ENCODE measurements at regions not wholly inside any gene's neighbourhood (a gene's known extent, or its start where the extent isn't known, plus 50 kb on each side); places are given as distances from the start of the nearest gene placed in this dataset.

- no peak for DNase-seq (ENCODE audit: extremely low read depth, low read depth)
These were observed 91.2 kb upstream of the ELOVL6 start for GRCh38 chr4:110289601-110290100.

DNA sequence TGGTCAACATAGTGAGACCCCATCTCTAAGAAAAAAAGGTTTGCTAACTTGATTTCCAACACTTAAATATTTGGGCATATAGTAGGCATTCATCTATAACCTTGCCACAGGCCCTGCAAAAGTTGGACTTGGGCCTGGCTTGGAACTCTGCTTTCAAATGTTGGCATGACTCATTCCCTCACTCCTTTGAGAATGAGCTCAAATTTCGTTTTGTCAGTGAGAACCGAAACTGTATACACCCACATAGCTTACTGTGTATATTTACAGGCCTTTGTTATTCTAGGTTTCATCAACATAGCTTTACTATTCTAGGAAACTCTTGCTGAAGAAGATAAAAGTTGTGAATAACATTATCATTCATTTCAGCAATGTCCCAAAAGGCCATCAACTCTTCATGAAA is 88.7 kb upstream of the ELOVL6 start:
- peak; percentile 40 for DNase-seq (ENCODE audit: extremely low read depth, low read depth)

DNA sequence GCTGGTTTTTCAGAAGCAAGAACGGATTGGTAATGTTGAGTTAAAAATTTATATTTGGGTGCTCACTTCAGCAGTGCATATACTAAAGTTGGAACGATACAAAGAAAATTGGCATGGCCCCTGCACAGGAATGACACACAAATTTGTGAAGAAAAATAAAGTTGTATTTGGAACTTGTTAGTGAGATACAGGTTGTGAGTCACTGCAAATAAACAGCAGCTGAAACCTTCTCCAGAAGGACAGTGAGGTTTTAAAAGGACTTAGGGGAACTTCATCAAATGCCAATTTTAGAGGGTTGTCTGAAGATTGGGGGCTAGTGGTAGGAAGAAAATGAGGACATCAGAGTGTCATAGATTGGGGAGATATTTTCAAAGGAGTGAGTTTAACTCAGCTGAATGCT is 79.7 kb upstream of the ELOVL6 start:
- DNase-seq (ENCODE audit: extremely low read depth, low read depth) = no peak

DNA sequence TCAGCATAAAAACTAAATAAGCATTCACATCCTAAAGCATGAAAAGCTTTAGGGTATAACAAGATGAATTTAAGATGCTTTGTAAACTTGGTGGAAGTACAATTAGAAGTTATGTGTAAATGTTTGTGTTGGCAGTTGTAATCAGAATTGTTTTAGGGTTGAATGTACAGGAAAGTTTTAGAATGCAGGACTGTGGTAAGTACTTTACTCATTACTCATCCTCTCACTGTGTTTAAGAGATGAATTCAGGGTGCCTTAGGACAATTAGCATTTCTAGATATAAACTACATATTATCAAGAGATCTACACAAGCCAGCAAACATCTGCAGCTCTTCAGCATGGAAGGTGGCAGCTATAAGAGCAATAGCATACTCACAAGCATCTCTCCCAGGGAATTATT is 77.5 kb upstream of the ELOVL6 start:
- DNase-seq (ENCODE audit: extremely low read depth, low read depth) = no peak

GRCh38 chr4:110271986-110272385 is 73.6 kb upstream of the ELOVL6 start:
- no peak for DNase-seq (ENCODE audit: extremely low read depth, low read depth)

GRCh38 chr4:110270492-110271197 is 72.2 kb upstream of the ELOVL6 start:
- DNase-seq (ENCODE audit: extremely low read depth, low read depth) = no peak

DNA sequence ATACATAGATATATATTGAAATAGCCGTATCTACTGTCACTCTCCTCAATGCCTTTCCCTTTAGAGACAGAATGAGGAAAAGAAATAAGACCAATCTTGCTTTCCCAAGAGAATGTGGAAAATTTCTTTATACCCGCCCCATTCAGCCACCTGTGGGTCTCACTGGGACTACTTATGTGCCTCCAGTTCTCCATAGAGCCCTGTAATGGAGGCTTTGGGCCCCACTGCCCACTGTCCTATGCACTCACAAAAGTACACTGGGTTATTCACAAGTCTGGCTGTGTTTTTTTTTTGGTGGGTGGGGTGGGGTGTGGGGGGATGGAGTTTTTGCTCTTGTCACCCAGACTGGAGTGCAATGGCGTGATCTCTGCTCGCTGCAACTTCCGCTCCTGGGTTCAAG is 70.4 kb upstream of the ELOVL6 start:
- no peak for DNase-seq (ENCODE audit: extremely low read depth, low read depth)

- DNase-seq (ENCODE audit: extremely low read depth, low read depth) = no peak
These were observed 69.9 kb upstream of the ELOVL6 start for GRCh38 chr4:110268352-110268751.

DNA sequence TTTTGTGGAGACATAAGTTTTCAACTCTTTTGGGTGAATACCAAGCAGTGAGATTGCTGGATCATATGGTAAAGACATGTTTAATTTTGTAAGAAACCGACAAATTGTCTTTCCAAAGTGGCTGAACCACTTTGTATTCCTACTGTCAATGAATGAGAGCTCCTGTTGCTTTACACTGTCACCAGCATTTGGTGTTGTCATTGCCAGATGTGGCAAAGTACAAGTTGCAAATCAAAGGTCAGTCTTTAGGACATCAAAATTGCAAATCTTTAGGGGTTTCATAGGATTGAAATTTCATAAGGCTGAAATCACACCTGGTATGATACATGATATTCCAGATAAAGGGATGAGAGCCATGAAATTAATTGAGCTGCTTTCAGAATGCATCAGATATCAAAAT is 67.7 kb upstream of the ELOVL6 start:
- DNase-seq (ENCODE audit: extremely low read depth, low read depth) = no peak

DNA sequence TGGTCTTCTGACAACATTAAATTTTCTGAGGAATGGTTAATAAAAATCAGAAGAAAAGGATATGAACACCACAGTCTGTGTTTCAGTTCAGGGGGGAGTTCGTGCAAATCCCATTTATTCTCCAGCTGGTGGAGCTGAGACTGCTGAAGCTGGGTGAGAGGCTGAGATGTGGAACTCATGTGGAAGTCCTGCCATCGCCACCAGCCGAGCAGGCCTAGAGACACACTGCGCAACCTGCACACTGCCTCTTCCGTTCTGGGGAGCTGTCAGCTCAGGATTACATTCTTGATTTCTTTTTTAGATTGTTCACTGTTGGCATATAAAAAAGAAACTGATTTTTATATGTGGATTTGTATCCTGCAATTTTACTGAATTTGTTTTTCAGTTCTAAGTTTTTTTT is 66.6 kb upstream of the ELOVL6 start:
- no peak for DNase-seq (ENCODE audit: extremely low read depth, low read depth)

GRCh38 chr4:110260299-110260698 is 61.9 kb upstream of the ELOVL6 start:
- DNase-seq (ENCODE audit: extremely low read depth, low read depth) = no peak

DNA sequence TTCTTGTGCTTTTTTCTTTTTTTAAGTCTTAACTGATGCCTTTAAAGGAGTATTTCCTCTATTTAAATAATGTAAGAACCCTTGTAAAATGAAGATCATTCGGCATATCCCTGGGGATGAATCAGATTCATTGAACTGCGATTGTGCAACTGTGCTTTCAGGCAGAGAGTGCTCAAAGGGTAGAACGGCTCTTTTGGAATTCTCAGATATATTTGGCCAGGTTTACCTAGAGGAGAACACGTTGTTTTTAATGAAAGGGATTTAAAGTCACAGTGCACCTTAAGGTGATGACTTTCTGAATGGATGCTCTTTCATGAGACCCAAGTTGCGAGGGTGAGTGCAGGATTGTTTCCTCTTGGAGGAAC is 51.6 kb upstream of the ELOVL6 start:
- DNase-seq (ENCODE audit: extremely low read depth, low read depth) = no peak

DNA sequence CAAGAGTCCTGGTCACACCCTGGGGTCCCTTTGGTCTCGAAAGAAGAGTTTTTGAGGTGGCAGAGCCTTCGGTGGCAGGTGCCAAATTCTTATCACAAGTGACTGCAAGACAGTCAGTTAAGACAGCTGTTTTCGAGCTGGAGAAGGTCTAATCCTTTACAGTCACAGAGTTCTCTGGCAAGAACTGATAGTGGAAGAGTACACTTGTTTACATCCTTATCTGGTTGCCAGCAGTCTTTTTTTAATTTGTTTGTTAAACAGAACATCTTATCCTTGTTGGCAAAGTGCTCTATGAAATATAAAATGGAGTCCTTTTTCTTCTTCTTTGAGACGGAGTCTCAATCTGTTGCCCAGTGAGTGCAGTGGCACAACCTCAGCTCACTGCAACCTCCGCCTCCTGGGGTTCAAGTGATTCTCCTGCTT is 50.4 kb upstream of the ELOVL6 start:
- no peak for DNase-seq (ENCODE audit: extremely low read depth, low read depth)

Small RNA genes lying in the stretch of these regions (small RNA-seq; reads per million reads assigned to genes)
- gene AC108145.1 = 0 reads per million in 2 experiments
- gene HSBP1P2 = 0 reads per million in 2 experiments
- gene RNU6-205P = 0 reads per million in 2 experiments

Data from NCI-H460 (cell line).